HepG2 (cell line): ENCODE measurements at regions not wholly inside any gene's neighbourhood (a gene's known extent, or its start where the extent isn't known, plus 50 kb on each side); places are given as distances from the start of the nearest gene placed in this dataset.

ENCODE experiments used
- BHLHE40 ChIP-seq: IDR thresholded peaks from 2 replicates; pipeline ENCODE4 v1.6.1; 2011; ENCODE audit warnings: low read length, improper control_type of control experiment
- CAMTA2 ChIP-seq: sonication (generic); formaldehyde crosslinking; IDR thresholded peaks from 2 replicates; pipeline ENCODE4 v1.4.0; 2020; ENCODE audit warnings: mild to moderate bottlenecking, missing genetic modification reagents, borderline replicate concordance
- EP300 ChIP-seq, 3 experiments: sonication (generic) in 1 of 3; formaldehyde crosslinking in 1 of 3; IDR thresholded peaks; 2 replicates each; pipeline versions ENCODE4 v1.5.1 to v1.6.1; 2011 to 2020; ENCODE audit warnings: low read depth in 2 of 3, low read length in 2 of 3, borderline replicate concordance in 1 of 3, improper control_type of control experiment in 1 of 3, mild to moderate bottlenecking in 1 of 3, missing genetic modification reagents in 1 of 3, moderate library complexity in 1 of 3
- FOXJ3 ChIP-seq: sonication (generic); formaldehyde crosslinking; IDR thresholded peaks from 2 replicates; pipeline ENCODE4 v1.4.0; 2020; ENCODE audit warnings: missing genetic modification reagents, mild to moderate bottlenecking, borderline replicate concordance
- HMG20A ChIP-seq: IDR thresholded peaks from 2 replicates; pipeline ENCODE4 v1.6.1; 2016; ENCODE audit warnings: borderline replicate concordance
- JUN ChIP-seq: sonication (generic); formaldehyde crosslinking; IDR thresholded peaks from 2 replicates; pipeline ENCODE4 v1.4.0; 2020; ENCODE audit warnings: mild to moderate bottlenecking, missing genetic modification reagents
- ZKSCAN5 ChIP-seq: sonication (generic); formaldehyde crosslinking; IDR thresholded peaks from 2 replicates; pipeline ENCODE4 v1.5.1; 2020; ENCODE audit warnings: mild to moderate bottlenecking, missing genetic modification reagents
- ZNF329 ChIP-seq: sonication (generic); formaldehyde crosslinking; IDR thresholded peaks from 2 replicates; pipeline ENCODE4 v1.9.0; 2021; ENCODE audit warnings: low read depth, mild to moderate bottlenecking, missing genetic modification reagents
- ZNF784 ChIP-seq: sonication (generic); formaldehyde crosslinking; IDR thresholded peaks from 2 replicates; pipeline ENCODE4 v1.5.1; 2020; ENCODE audit warnings: missing genetic modification reagents, mild to moderate bottlenecking, borderline replicate concordance

- TF ChIP-seq CAMTA2 (CRISPR knock-in tag) (no peak), BHLHE40 (no peak), FOXJ3 (CRISPR knock-in tag) (no peak), HMG20A (no peak), ZKSCAN5 (CRISPR knock-in tag) (no peak), ZNF784 (CRISPR knock-in tag) (no peak), ZNF329 (CRISPR knock-in tag) (no peak), EP300 (IDR thresholded peaks at IDR 0.05; ENCODE audit: low read depth in 2 of 2, low read length in 2 of 2) (no peak), EP300 (CRISPR knock-in tag; IDR thresholded peaks at IDR 0.05; ENCODE audit: borderline replicate concordance) (no peak), JUN (CRISPR knock-in tag) (no peak)
Measured at GRCh38 chr18:46283268-46283667, 179.1 kb downstream of the HAUS1 start.
